ENCODE measurements at regions not wholly inside any gene's neighbourhood (a gene's known extent, or its start where the extent isn't known, plus 50 kb on each side); places are given as distances from the start of the nearest gene placed in this dataset.
"Not testable (repeated sequence)": the region's sequence is repeated elsewhere in the genome, so short reads cannot be mapped to it uniquely, and the experiment has no call there.

GRCh38 chr2:187194049-187194448 is 254.0 kb downstream of the CALCRL start:
- no peak for TF ChIP-seq CTCF (IDR thresholded peaks at IDR 0.05)
- no peak for TF ChIP-seq POLR2A (IDR thresholded peaks at IDR 0.05)
- intact Hi-C loops (cut with DNase I; ENCODE audit: low total_unique reads), result no loop called here
- Histone ChIP-seq H3K4me1 (no peaks in the 10 kb centered on the region), H3K4me3 (no peak overlapping the region), H3K27me3 (no peaks in the 10 kb centered on the region), H3K9me3 (no peaks in the 10 kb centered on the region), H3K27ac (no peak overlapping the region), H3K36me3 (no peaks in the 10 kb centered on the region)
- DNase-seq, result no peak

GRCh38 chr2:187188783-187189631 is 259.0 kb downstream of the CALCRL start:
- Histone ChIP-seq H3K4me3 (no peak overlapping the region), H3K36me3 (no peaks in the 10 kb centered on the region), H3K27me3 (no peaks in the 10 kb centered on the region), H3K27ac (no peak overlapping the region), H3K9me3 (no peaks in the 10 kb centered on the region), H3K4me1 (no peaks in the 10 kb centered on the region)
- intact Hi-C loops (cut with DNase I; ENCODE audit: low total_unique reads), result no loop called here
- no peak for DNase-seq
- TF ChIP-seq CTCF (IDR thresholded peaks at IDR 0.05) (no peak), POLR2A (IDR thresholded peaks at IDR 0.05) (no peak)

GRCh38 chr2:187187519-187187918 is 260.5 kb downstream of the CALCRL start:
- H3K27ac ChIP-seq, result no peak overlapping the region
- DNase-seq, result no peak
- H3K4me3 ChIP-seq, result no peak overlapping the region
- intact Hi-C loops (cut with DNase I; ENCODE audit: low total_unique reads), result no loop called here
- no peaks in the 10 kb centered on the region for H3K27me3 ChIP-seq
- H3K36me3 ChIP-seq, result no peaks in the 10 kb centered on the region
- H3K9me3 ChIP-seq, result peaks cover 0 to 2% of the 10 kb centered on the region in 2 donors
- no peak for TF ChIP-seq POLR2A (IDR thresholded peaks at IDR 0.05)
- TF ChIP-seq CTCF (IDR thresholded peaks at IDR 0.05), result no peak
- H3K4me1 ChIP-seq, result no peaks in the 10 kb centered on the region

GRCh38 chr2:187180529-187180928 is 267.5 kb downstream of the CALCRL start:
- H3K27ac ChIP-seq, result no peak overlapping the region
- no peak overlapping the region for H3K4me3 ChIP-seq
- intact Hi-C loops (cut with DNase I; ENCODE audit: low total_unique reads), result no loop called here
- H3K36me3 ChIP-seq, result no peaks in the 10 kb centered on the region
- TF ChIP-seq POLR2A (IDR thresholded peaks at IDR 0.05), result no peak
- no peak for TF ChIP-seq CTCF (IDR thresholded peaks at IDR 0.05)
- no peak for DNase-seq
- H3K27me3 ChIP-seq, result no peaks in the 10 kb centered on the region
- peaks cover 0 to 8% of the 10 kb centered on the region in 2 donors for H3K9me3 ChIP-seq
- no peaks in the 10 kb centered on the region for H3K4me1 ChIP-seq

GRCh38 chr2:187178876-187179275 is 269.2 kb downstream of the CALCRL start:
- H3K27me3 ChIP-seq; H3K4me3 ChIP-seq; H3K4me1 ChIP-seq; intact Hi-C loops (cut with DNase I; ENCODE audit: low total_unique reads); H3K27ac ChIP-seq; H3K9me3 ChIP-seq; H3K36me3 ChIP-seq; DNase-seq: not testable (repeated sequence)

Data from uterus (tissue), 3 donors.